H1 (cell line): ENCODE measurements at regions not wholly inside any gene's neighbourhood (a gene's known extent, or its start where the extent isn't known, plus 50 kb on each side); places are given as distances from the start of the nearest gene placed in this dataset.

Experiments
- BRCA1 ChIP-seq: IDR thresholded peaks from 2 replicates; pipeline ENCODE4 v1.6.1; 2012; ENCODE audit warnings: low read depth, low read length, improper control_type of control experiment
- CTBP2 ChIP-seq: IDR thresholded peaks from 2 replicates; pipeline ENCODE4 v1.7.0; 2011; ENCODE audit warnings: borderline replicate concordance, mild to moderate bottlenecking, moderate library complexity, mixed read lengths, low read length; ENCODE audit not compliant: insufficient read depth, insufficient read length
- PHF8 ChIP-seq: fragments of 200-600 bp; sonication (generic); conservative IDR thresholded peaks from 2 replicates; pipeline ENCODE4 v1.7.1; 2012; ENCODE audit warnings: low read depth, mild to moderate bottlenecking, inconsistent platforms, low read length, moderate library complexity

GRCh38 chr2:83162421-83162820, 1296.7 kb downstream of the SUCLG1 start (continued):
- TF ChIP-seq PHF8 = no peak
- TF ChIP-seq BRCA1 = no peak
- no peak for TF ChIP-seq CTBP2
